Astrocyte (in vitro differentiated cells and primary cell): ENCODE measurements at regions not wholly inside any gene's neighbourhood (a gene's known extent, or its start where the extent isn't known, plus 50 kb on each side); places are given as distances from the start of the nearest gene placed in this dataset.

Source experiments
- DNase-seq: peaks from one replicate; pipeline ENCODE4 v3.0.0-alpha.2; 2010; ENCODE audit warnings: low read depth
- FAIRE-seq: peaks from 2 replicates; lab custom pipeline; 2011; peaks lifted over from hg19 to GRCh38; lab: Jason Lieb, UNC
- H2AFZ ChIP-seq: 2 replicates; pipeline ENCODE4 v1.6.0; 2012; ENCODE audit warnings: low read depth, low read length, inconsistent platforms
- H3K27ac ChIP-seq: 2 replicates; pipeline ENCODE4 v1.5.1; 2011; ENCODE audit warnings: low read depth, low read length, inconsistent platforms
- H3K27me3 ChIP-seq: 2 replicates; pipeline ENCODE4 v1.6.0; 2011; ENCODE audit warnings: low read length, inconsistent platforms; ENCODE audit not compliant: insufficient read depth
- H3K36me3 ChIP-seq: 2 replicates; pipeline ENCODE4 v1.5.1; 2011; ENCODE audit warnings: low read length, inconsistent platforms; ENCODE audit not compliant: insufficient read depth
- H3K4me1 ChIP-seq: 2 replicates; pipeline ENCODE4 v1.5.1; 2011; ENCODE audit warnings: low read length, inconsistent platforms; ENCODE audit not compliant: insufficient read depth
- H3K4me2 ChIP-seq: 2 replicates; pipeline ENCODE4 v1.6.0; 2012; ENCODE audit warnings: low read length, inconsistent platforms
- H3K4me3 ChIP-seq: 2 replicates; pipeline ENCODE4 v1.5.1; 2011; ENCODE audit warnings: low read depth, mild to moderate bottlenecking, low read length, inconsistent platforms; ENCODE audit not compliant: insufficient read depth
- H3K79me2 ChIP-seq: 2 replicates; pipeline ENCODE4 v1.6.0; 2012; ENCODE audit warnings: mild to moderate bottlenecking, low read length, inconsistent platforms; ENCODE audit not compliant: insufficient read depth
- H3K9ac ChIP-seq: 2 replicates; pipeline ENCODE4 v1.6.0; 2012; ENCODE audit warnings: mild to moderate bottlenecking, low read length, inconsistent platforms
- H3K9me3 ChIP-seq: 2 replicates; pipeline ENCODE4 v1.5.1; 2012; ENCODE audit warnings: low read depth, mild to moderate bottlenecking, low read length, inconsistent platforms; ENCODE audit not compliant: insufficient read depth
- H4K20me1 ChIP-seq: 2 replicates; pipeline ENCODE4 v1.6.0; 2012; ENCODE audit warnings: low read length, inconsistent platforms; ENCODE audit not compliant: insufficient read depth
- H3K27ac Mint-ChIP-seq: one replicate; pipeline ENCODE4 v1.8.0; 2021; ENCODE audit warnings: mild to moderate bottlenecking, mixed read lengths; ENCODE audit not compliant: unreplicated experiment
- H3K27me3 Mint-ChIP-seq: one replicate; pipeline ENCODE4 v1.8.0; 2021; ENCODE audit warnings: low read depth, mixed read lengths; ENCODE audit not compliant: unreplicated experiment
- H3K36me3 Mint-ChIP-seq: one replicate; pipeline ENCODE4 v1.8.0; 2021; ENCODE audit warnings: low read depth, mixed read lengths; ENCODE audit not compliant: unreplicated experiment
- H3K4me1 Mint-ChIP-seq: one replicate; pipeline ENCODE4 v1.8.0; 2021; ENCODE audit warnings: low read depth, mixed read lengths; ENCODE audit not compliant: unreplicated experiment
- H3K4me3 Mint-ChIP-seq: one replicate; pipeline ENCODE4 v1.8.0; 2021; ENCODE audit warnings: mild to moderate bottlenecking, moderate library complexity, mixed read lengths; ENCODE audit not compliant: unreplicated experiment
- H3K9me3 Mint-ChIP-seq: one replicate; pipeline ENCODE4 v1.8.0; 2021; ENCODE audit warnings: mild to moderate bottlenecking, mixed read lengths; ENCODE audit not compliant: unreplicated experiment
- CTCF ChIP-seq: IDR thresholded peaks from 2 replicates; pipeline ENCODE4 v1.5.1; 2011; ENCODE audit warnings: low read depth, mild to moderate bottlenecking, inconsistent platforms, low read length, moderate library complexity; ENCODE audit not compliant: insufficient read depth
- EZH2 ChIP-seq: IDR thresholded peaks from 2 replicates; pipeline ENCODE4 v1.6.1; 2012; ENCODE audit warnings: mild to moderate bottlenecking, low read length, inconsistent platforms; ENCODE audit not compliant: insufficient read depth

- peaks cover 3% of the 10 kb centered on the region for H3K4me1 ChIP-seq
- no peaks in the 10 kb centered on the region for H3K36me3 ChIP-seq
- no peak for DNase-seq
- no peaks in the 10 kb centered on the region for H3K36me3 Mint-ChIP-seq
- H3K27me3 ChIP-seq: peaks cover 54% of the 10 kb centered on the region
- H3K27ac ChIP-seq: no peak overlapping the region
- TF ChIP-seq CTCF (no peak), EZH2 (no peak)
- H3K9ac ChIP-seq: no peak overlapping the region
- H3K4me3 Mint-ChIP-seq: no peak overlapping the region
- H3K4me2 ChIP-seq: no peak overlapping the region
- no peak overlapping the region for H3K4me3 ChIP-seq
- peaks cover under 1% of the 10 kb centered on the region for H4K20me1 ChIP-seq
- H3K9me3 Mint-ChIP-seq: peaks cover 6% of the 10 kb centered on the region
- peaks cover under 1% of the 10 kb centered on the region for H3K4me1 Mint-ChIP-seq
- H3K27me3 Mint-ChIP-seq: peaks cover 69% of the 10 kb centered on the region
- H2AFZ ChIP-seq: no peak overlapping the region
- no peak for FAIRE-seq
- no peaks in the 10 kb centered on the region for H3K79me2 ChIP-seq
- H3K27ac Mint-ChIP-seq: no peak overlapping the region
- H3K9me3 ChIP-seq: no peaks in the 10 kb centered on the region
Measured at GRCh38 chr2:242036653-242036950, 167.1 kb downstream of the RTP5 start.

GRCh38 chr2:242038166-242038927 lies 168.8 kb downstream of the RTP5 start:
- Mint-ChIP-seq H3K4me1 (no peaks in the 10 kb centered on the region), H3K4me3 (no peak overlapping the region), H3K36me3 (no peaks in the 10 kb centered on the region), H3K9me3 (peaks cover 13% of the 10 kb centered on the region), H3K27me3 (peaks cover 72% of the 10 kb centered on the region), H3K27ac (no peak overlapping the region)
- Histone ChIP-seq H2AFZ (no peak overlapping the region), H3K79me2 (no peaks in the 10 kb centered on the region), H3K4me3 (no peak overlapping the region), H3K4me2 (no peak overlapping the region), H3K36me3 (no peaks in the 10 kb centered on the region), H3K27ac (no peak overlapping the region), H3K9ac (no peak overlapping the region), H3K4me1 (no peaks in the 10 kb centered on the region), H4K20me1 (no peaks in the 10 kb centered on the region), H3K9me3 (peaks cover 5% of the 10 kb centered on the region), H3K27me3 (peaks cover 46% of the 10 kb centered on the region)
- FAIRE-seq: no peak
- no peak for DNase-seq
- TF ChIP-seq CTCF: no peak
- no peak for TF ChIP-seq EZH2

- H3K9me3 Mint-ChIP-seq: peaks cover 13% of the 10 kb centered on the region
- Histone ChIP-seq H2AFZ (no peak overlapping the region), H3K27me3 (peaks cover 46% of the 10 kb centered on the region), H3K9me3 (peaks cover 5% of the 10 kb centered on the region), H3K4me3 (no peak overlapping the region), H3K9ac (no peak overlapping the region), H3K4me2 (no peak overlapping the region), H3K36me3 (no peaks in the 10 kb centered on the region), H3K27ac (no peak overlapping the region), H4K20me1 (no peaks in the 10 kb centered on the region), H3K4me1 (no peaks in the 10 kb centered on the region), H3K79me2 (no peaks in the 10 kb centered on the region)
- TF ChIP-seq CTCF: no peak
- H3K27me3 Mint-ChIP-seq: peaks cover 72% of the 10 kb centered on the region
- peaks cover 3% of the 10 kb centered on the region for H3K36me3 Mint-ChIP-seq
- no peaks in the 10 kb centered on the region for H3K4me1 Mint-ChIP-seq
- FAIRE-seq: no peak
- H3K27ac Mint-ChIP-seq: no peak overlapping the region
- no peak for DNase-seq
- H3K4me3 Mint-ChIP-seq: no peak overlapping the region
Measured at GRCh38 chr2:242038928-242039341, 169.4 kb downstream of the RTP5 start.
